Activated B cell treated with CpG ODN at 0.5 μM for 24 hours (primary cell): ENCODE measurements at regions not wholly inside any gene's neighbourhood (a gene's known extent, or its start where the extent isn't known, plus 50 kb on each side); places are given as distances from the start of the nearest gene placed in this dataset.

ENCODE experiments used
- ATAC-seq: fragments of 200-7000 bp; cut with Tn5 transposase; one replicate; pipeline ENCODE4 v1.10.0; 2021; ENCODE audit warnings: low read depth, mild to moderate bottlenecking, moderate library complexity
- CTCF ChIA-PET: fragments of 350-600 bp; sonication (Branson Sonifier 250); formaldehyde crosslinking; loops from one replicate; lab custom pipeline; 2021; ENCODE audit warnings: antibody characterized with exemption; lab: Charles Lee
- POLR2A ChIA-PET: fragments of 350-600 bp; sonication (Branson Sonifier 250); formaldehyde crosslinking; loops from one replicate; lab custom pipeline; 2021; ENCODE audit warnings: antibody characterized with exemption; lab: Charles Lee
- DNase-seq: peaks from one replicate; pipeline ENCODE4 v3.0.0; 2022
- H3K27ac Mint-ChIP-seq: one replicate; pipeline ENCODE4 v1.8.0; 2020; ENCODE audit warnings: mixed read lengths
- H3K27me3 Mint-ChIP-seq: one replicate; pipeline ENCODE4 v1.8.0; 2021; ENCODE audit warnings: mixed read lengths
- H3K36me3 Mint-ChIP-seq: one replicate; pipeline ENCODE4 v1.8.0; 2021; ENCODE audit warnings: low read depth, mixed read lengths
- H3K4me1 Mint-ChIP-seq: one replicate; pipeline ENCODE4 v1.8.0; 2021; ENCODE audit warnings: mixed read lengths
- H3K4me3 Mint-ChIP-seq: one replicate; pipeline ENCODE4 v1.8.0; 2020; ENCODE audit warnings: mild to moderate bottlenecking, mixed read lengths
- H3K9me3 Mint-ChIP-seq: one replicate; pipeline ENCODE4 v1.8.0; 2020; ENCODE audit warnings: mixed read lengths
- CTCF ChIP-seq: fragments of 200-600 bp; IDR thresholded peaks from one replicate; pipeline ENCODE4 v1.8.0; 2022; ENCODE audit warnings: antibody characterized with exemption, mild to moderate bottlenecking
- intact Hi-C: fragments of 100-400 bp; cut with micrococcal nuclease; formaldehyde crosslinking; loops from one replicate; pipeline ENCODE4 v1.15.1; 2024

DNA sequence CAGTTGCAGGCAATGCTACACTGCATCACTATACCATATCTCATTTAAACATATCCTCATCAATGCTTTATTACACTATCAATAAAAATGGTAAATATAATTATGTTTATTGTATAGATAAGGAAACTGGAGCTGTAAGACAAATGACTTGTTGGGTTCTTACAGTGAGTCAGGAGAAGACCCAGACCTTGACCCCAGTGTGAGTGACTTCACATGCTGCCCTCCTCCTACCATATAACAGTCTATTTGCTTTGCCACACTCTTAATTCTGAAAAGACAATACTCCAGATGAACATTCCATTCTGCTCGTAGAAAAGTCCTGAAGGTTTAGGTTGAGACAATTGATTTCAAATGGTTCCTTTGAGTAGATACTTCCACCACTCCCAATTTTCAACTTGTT, 550.5 kb downstream of the PLPP3 start:
- H3K36me3 Mint-ChIP-seq, result no peaks in the 10 kb centered on the region
- no peak for TF ChIP-seq CTCF
- H3K4me1 Mint-ChIP-seq, result no peaks in the 10 kb centered on the region
- no peak overlapping the region for H3K4me3 Mint-ChIP-seq
- ATAC-seq (no peak), DNase-seq (no peak)
- intact Hi-C loops, result no loop called here
- POLR2A ChIA-PET, result no interaction called here
- H3K27me3 Mint-ChIP-seq, result peaks cover 15% of the 10 kb centered on the region
- no peak overlapping the region for H3K27ac Mint-ChIP-seq
- CTCF ChIA-PET, result no interaction called here
- no peaks in the 10 kb centered on the region for H3K9me3 Mint-ChIP-seq

DNA sequence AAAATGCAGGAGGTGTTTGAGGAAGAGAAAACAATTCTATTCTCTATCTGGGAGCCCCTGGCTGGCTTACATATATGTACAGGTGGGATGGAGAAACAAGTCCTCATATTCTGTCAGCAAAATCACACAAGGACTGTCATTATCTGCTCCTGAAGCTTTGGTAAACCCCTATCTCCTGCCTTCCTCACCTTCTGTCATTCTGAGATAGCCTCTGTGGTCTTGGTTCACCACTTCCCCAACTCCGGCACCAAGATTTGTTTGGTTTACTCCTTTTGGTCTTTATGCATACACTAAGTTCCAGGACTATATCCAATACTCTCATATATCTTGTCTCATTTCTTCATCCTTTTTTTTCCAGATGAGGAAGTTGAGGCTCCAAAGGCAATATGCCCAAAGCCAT, 551.1 kb downstream of the PLPP3 start:
- intact Hi-C loops, result no loop called here
- ATAC-seq (no peak), DNase-seq (no peak)
- H3K4me1 Mint-ChIP-seq, result no peaks in the 10 kb centered on the region
- H3K9me3 Mint-ChIP-seq, result peaks cover 3% of the 10 kb centered on the region
- ChIA-PET CTCF (no interaction called here), POLR2A (no interaction called here)
- H3K36me3 Mint-ChIP-seq, result no peaks in the 10 kb centered on the region
- no peak overlapping the region for H3K27ac Mint-ChIP-seq
- TF ChIP-seq CTCF, result no peak
- H3K4me3 Mint-ChIP-seq, result no peak overlapping the region
- H3K27me3 Mint-ChIP-seq, result peaks cover 14% of the 10 kb centered on the region

GRCh38 chr1:56025942-56026341, 553.4 kb downstream of the PLPP3 start:
- H3K27me3 Mint-ChIP-seq, result peaks cover 8% of the 10 kb centered on the region
- H3K27ac Mint-ChIP-seq, result no peak overlapping the region
- H3K36me3 Mint-ChIP-seq, result no peaks in the 10 kb centered on the region
- intact Hi-C loops, result no loop called here
- no peak for TF ChIP-seq CTCF
- DNase-seq, result no peak
- ATAC-seq, result no peak
- no peak overlapping the region for H3K4me3 Mint-ChIP-seq
- H3K4me1 Mint-ChIP-seq, result no peaks in the 10 kb centered on the region
- CTCF ChIA-PET, result no interaction called here
- H3K9me3 Mint-ChIP-seq, result peaks cover 4% of the 10 kb centered on the region
- POLR2A ChIA-PET, result no interaction called here

- Mint-ChIP-seq H3K27ac (no peak overlapping the region), H3K4me3 (no peak overlapping the region), H3K36me3 (no peaks in the 10 kb centered on the region), H3K4me1 (no peaks in the 10 kb centered on the region), H3K27me3 (peaks cover 4% of the 10 kb centered on the region), H3K9me3 (peaks cover 4% of the 10 kb centered on the region)
- no peak for TF ChIP-seq CTCF
- CTCF ChIA-PET, result no interaction called here
- intact Hi-C loops, result no loop called here
- ATAC-seq (no peak), DNase-seq (no peak)
- POLR2A ChIA-PET, result no interaction called here
These were observed 555.2 kb downstream of the PLPP3 start for GRCh38 chr1:56024155-56024554.

- no peaks in the 10 kb centered on the region for H3K36me3 Mint-ChIP-seq
- intact Hi-C loops, result no loop called here
- ATAC-seq (no peak), DNase-seq (no peak)
- POLR2A ChIA-PET, result no interaction called here
- H3K27me3 Mint-ChIP-seq, result peaks cover 4% of the 10 kb centered on the region
- CTCF ChIA-PET, result no interaction called here
- no peak overlapping the region for H3K27ac Mint-ChIP-seq
- no peak overlapping the region for H3K4me3 Mint-ChIP-seq
- no peaks in the 10 kb centered on the region for H3K4me1 Mint-ChIP-seq
- peaks cover 4% of the 10 kb centered on the region for H3K9me3 Mint-ChIP-seq
- no peak for TF ChIP-seq CTCF
These were observed 559.4 kb downstream of the PLPP3 start for GRCh38 chr1:56019922-56020321.
